HCT116 (cell line): ENCODE measurements at regions not wholly inside any gene's neighbourhood (a gene's known extent, or its start where the extent isn't known, plus 50 kb on each side); places are given as distances from the start of the nearest gene placed in this dataset.
A peak's percentile ranks its signal among the peaks of the same experiment; 100 is the strongest.

Experiments used
- ATAC-seq: fragments of 200-7000 bp; cut with Tn5 transposase; 2 replicates; pipeline ENCODE4 v1.9.1; 2020; ENCODE audit warnings: mild to moderate bottlenecking, moderate library complexity
- BruUV-seq: library from RNA; stranded (reverse); fragments of 400-500 nt; replicated peaks from 2 replicates; lab custom pipeline; 2021; lab: Mats Ljungman, UMichigan
- CTCF ChIA-PET: fragments of 300-600 bp; sonication (Branson Sonifier 250); formaldehyde crosslinking; loops from one replicate; lab custom pipeline; 2021; ENCODE audit warnings: antibody characterized with exemption; lab: Charles Lee
- POLR2A ChIA-PET: fragments of 300-600, 350-600 bp; sonication (Branson Sonifier 250); formaldehyde crosslinking; loops from one replicate; lab custom pipeline; 2021; ENCODE audit warnings: antibody characterized with exemption; lab: Charles Lee
- RAD21 ChIA-PET, 2 experiments: fragments of 300-600 bp; sonication (Branson Sonifier 250); formaldehyde crosslinking; loops; one replicate each; lab custom pipeline; 2023; ENCODE audit warnings: low total read pairs in 2 of 2; ENCODE audit not compliant: uncharacterized antibody in 2 of 2, unreplicated experiment in 2 of 2, low non-redundant PET in 1 of 2; lab: Charles Lee
- DNase-seq: peaks from one replicate; pipeline ENCODE4 v3.0.0-alpha.2; 2010; ENCODE audit warnings: low read depth, low spot score
- H2AFZ ChIP-seq: fragments of 200-600 bp; shearing (Covaris generic), sonication (generic); 2 replicates; pipeline ENCODE4 v1.6.1; 2017; ENCODE audit warnings: low read depth, mixed run types, mixed read lengths, antibody characterized with exemption, low read length; ENCODE audit not compliant: poor library complexity, severe bottlenecking
- H3K27ac ChIP-seq: 2 replicates; pipeline ENCODE4 v1.5.1; 2012; ENCODE audit warnings: low read depth, low read length
- H3K27me3 ChIP-seq: fragments of 200-600 bp; sonication (generic); 2 replicates; pipeline ENCODE4 v1.6.1; 2016; ENCODE audit warnings: mixed run types, low read length, mixed read lengths; ENCODE audit not compliant: insufficient read depth
- H3K36me3 ChIP-seq, 2 experiments: fragments of 200-500 bp in 1 of 2; fragments of 200-600 bp in 1 of 2; sonication (Bioruptor generic) in 1 of 2; sonication (generic) in 1 of 2; 2 replicates each; pipeline versions ENCODE4 v1.5.1 to v1.6.1; 2014 to 2016; ENCODE audit warnings: low read length in 2 of 2, inconsistent platforms in 1 of 2, mixed read lengths in 1 of 2, mixed run types in 1 of 2; ENCODE audit not compliant: insufficient read depth in 2 of 2, control insufficient read depth in 1 of 2
- H3K4me1 ChIP-seq, 2 experiments: fragments of 200-600 bp in 1 of 2; sonication (generic) in 1 of 2; 2 replicates each; pipeline versions ENCODE4 v1.5.1 to v1.6.1; 2012 to 2017; ENCODE audit warnings: low read length in 2 of 2, inconsistent platforms in 1 of 2, mild to moderate bottlenecking in 1 of 2, mixed read lengths in 1 of 2, mixed run types in 1 of 2, moderate library complexity in 1 of 2; ENCODE audit not compliant: insufficient read depth in 2 of 2, control insufficient read depth in 1 of 2
- H3K4me2 ChIP-seq: fragments of 200-600 bp; sonication (generic); 2 replicates; pipeline ENCODE4 v1.6.1; 2017; ENCODE audit warnings: mixed run types, low read length, mixed read lengths
- H3K4me3 ChIP-seq, 2 experiments: fragments of 200-600 bp in 1 of 2; sonication (generic) in 1 of 2; replicated peaks in 1 of 2; 2 replicates each; pipeline ENCODE4 v1.5.1; 2011 to 2016; ENCODE audit warnings: low read length in 2 of 2, control low read depth in 1 of 2, low read depth in 1 of 2, mild to moderate bottlenecking in 1 of 2, mixed read lengths in 1 of 2, mixed run types in 1 of 2
- H3K79me2 ChIP-seq: fragments of 200-600 bp; sonication (generic); 2 replicates; pipeline ENCODE4 v1.6.1; 2017; ENCODE audit warnings: mild to moderate bottlenecking, mixed run types, low read length, moderate library complexity, mixed read lengths; ENCODE audit not compliant: insufficient read depth
- H3K9ac ChIP-seq: fragments of 200-600 bp; sonication (generic); 2 replicates; pipeline ENCODE4 v1.6.1; 2016; ENCODE audit warnings: low read length, mixed read lengths
- H3K9me2 ChIP-seq: fragments of 200-600 bp; sonication (generic), shearing (Covaris generic); 2 replicates; pipeline ENCODE4 v1.6.1; 2017; ENCODE audit warnings: mixed run types, mild to moderate bottlenecking, moderate library complexity; ENCODE audit not compliant: insufficient read depth
- H3K9me3 ChIP-seq, 2 experiments: fragments of 200-500 bp in 1 of 2; fragments of 200-600 bp in 1 of 2; sonication (Bioruptor generic) in 1 of 2; sonication (generic) in 1 of 2; 2 replicates each; pipeline ENCODE4 v1.6.1; 2014 to 2017; ENCODE audit warnings: low read length in 2 of 2, mixed read lengths in 2 of 2, inconsistent platforms in 1 of 2, low read depth in 1 of 2, mild to moderate bottlenecking in 1 of 2, mixed run types in 1 of 2, moderate library complexity in 1 of 2; ENCODE audit not compliant: control insufficient read depth in 1 of 2, insufficient read depth in 1 of 2
- H4K20me1 ChIP-seq: fragments of 200-600 bp; sonication (generic), shearing (Covaris generic); 2 replicates; pipeline ENCODE4 v1.6.1; 2017; ENCODE audit warnings: mixed run types, mild to moderate bottlenecking, moderate library complexity; ENCODE audit not compliant: insufficient read depth
- ATF3 ChIP-seq: IDR thresholded peaks from 2 replicates; pipeline ENCODE4 v1.6.1; 2012
- CBX3 ChIP-seq: IDR thresholded peaks from 2 replicates; pipeline ENCODE4 v1.6.1; 2012; ENCODE audit warnings: low read depth
- CEBPB ChIP-seq: IDR thresholded peaks from 2 replicates; pipeline ENCODE4 v1.6.1; 2012; ENCODE audit warnings: low read depth
- CTCF ChIP-seq, 3 experiments: fragments of 200-600 bp in 1 of 3; sonication (generic) in 1 of 3; IDR thresholded peaks in 2 of 3; conservative IDR thresholded peaks in 1 of 3; 2 replicates each; pipeline ENCODE4 v1.5.1; 2012 to 2017; ENCODE audit warnings: low read depth in 2 of 3, low read length in 2 of 3, antibody characterized with exemption in 1 of 3, borderline replicate concordance in 1 of 3, control low read depth in 1 of 3, mild to moderate bottlenecking in 1 of 3, mixed read lengths in 1 of 3, mixed run types in 1 of 3, moderate library complexity in 1 of 3; ENCODE audit not compliant: insufficient read depth in 1 of 3
- EGR1 ChIP-seq: IDR thresholded peaks from 2 replicates; pipeline ENCODE4 v1.6.1; 2012; ENCODE audit warnings: low read depth
- EZH2 ChIP-seq: fragments of 200-600 bp; sonication (generic); IDR thresholded peaks from 2 replicates; pipeline ENCODE4 v1.6.1; 2017; ENCODE audit warnings: antibody characterized with exemption, mixed run types
- EZH2phosphoT487 ChIP-seq: fragments of 200-600 bp; IDR thresholded peaks from 2 replicates; pipeline ENCODE4 v1.6.1; 2018; ENCODE audit warnings: antibody characterized with exemption, borderline replicate concordance
- FOSL1 ChIP-seq: IDR thresholded peaks from 2 replicates; pipeline ENCODE4 v1.6.1; 2012; ENCODE audit warnings: low read depth
- JUND ChIP-seq: IDR thresholded peaks from 2 replicates; pipeline ENCODE4 v1.6.1; 2012
- MAX ChIP-seq: IDR thresholded peaks from 2 replicates; pipeline ENCODE4 v1.6.1; 2012
- RAD21 ChIP-seq: IDR thresholded peaks from 2 replicates; pipeline ENCODE4 v1.6.1; 2012; ENCODE audit warnings: low read depth, mild to moderate bottlenecking
- REST ChIP-seq: IDR thresholded peaks from 2 replicates; pipeline ENCODE4 v1.6.1; 2012; ENCODE audit warnings: low read depth
- SIN3A ChIP-seq: IDR thresholded peaks from 2 replicates; pipeline ENCODE4 v1.6.1; 2012; ENCODE audit warnings: low read depth
- SRF ChIP-seq: IDR thresholded peaks from 2 replicates; pipeline ENCODE4 v1.6.1; 2012; ENCODE audit warnings: low read depth
- YY1 ChIP-seq: IDR thresholded peaks from 2 replicates; pipeline ENCODE4 v1.6.1; 2011; ENCODE audit warnings: low read length, low read depth, moderate library complexity, mild to moderate bottlenecking; ENCODE audit not compliant: insufficient replicate concordance; ENCODE audit errors: extremely low read depth
- ZNF274 ChIP-seq: fragments of 200-500 bp; sonication (Bioruptor generic); IDR thresholded peaks from 2 replicates; pipeline ENCODE4 v1.6.1; 2014; ENCODE audit warnings: mild to moderate bottlenecking, low read depth, low read length, inconsistent platforms
- intact Hi-C: fragments of 100-400 bp; cut with micrococcal nuclease; formaldehyde crosslinking; loops from 2 replicates; pipeline ENCODE4 v1.10.0; 2022

GRCh38 chr6:120230008-120230407 lies 880.4 kb upstream of the MAN1A1 start:
- no peaks in the 10 kb centered on the region for H3K4me1 ChIP-seq
- ChIA-PET RAD21 (no interaction called here), POLR2A (no interaction called here), CTCF (interaction anchor here (0.9 kb wide), 1 partner anchor 10 kb away, joined by 3 read pairs; no protein-coding TSS in a partner anchor)
- no peaks in the 10 kb centered on the region for H3K9me2 ChIP-seq
- intact Hi-C loops, result no loop called here
- no peaks in the 10 kb centered on the region for H3K27me3 ChIP-seq
- DNase-seq, result peak; percentile 4
- no peaks in the 10 kb centered on the region for H3K9me3 ChIP-seq
- no peak overlapping the region for H3K27ac ChIP-seq
- H3K79me2 ChIP-seq, result no peaks in the 10 kb centered on the region
- H3K36me3 ChIP-seq, result no peaks in the 10 kb centered on the region
- no peaks in the 10 kb centered on the region for H4K20me1 ChIP-seq
- no peak overlapping the region for H3K9ac ChIP-seq
- H3K4me2 ChIP-seq, result no peak overlapping the region
- ATAC-seq, result peak; percentile 78
- no TSS peak for BruUV-seq
- H2AFZ ChIP-seq, result no peak overlapping the region
- H3K4me3 ChIP-seq, result no peak overlapping the region
- no peak for TF ChIP-seq SIN3A
- no peak for TF ChIP-seq FOSL1
- TF ChIP-seq RAD21, result peak; percentile 58
- TF ChIP-seq CTCF (IDR thresholded peaks at IDR 0.05 in 2 of 3, conservative IDR thresholded peaks at IDR 0.05 in 1 of 3; ENCODE audit: borderline replicate concordance in 1 of 3, insufficient read depth in 1 of 3, low read depth in 2 of 3, low read length in 2 of 3), result peak; percentile 13 to 48 (median 41); a peak in 3 of 6 replicates
- TF ChIP-seq EGR1, result no peak

- RAD21 ChIA-PET, result no interaction called here
- Histone ChIP-seq H3K9me2 (no peaks in the 10 kb centered on the region), H4K20me1 (no peaks in the 10 kb centered on the region), H2AFZ (no peak overlapping the region), H3K9me3 (no peaks in the 10 kb centered on the region), H3K27me3 (no peaks in the 10 kb centered on the region), H3K27ac (no peak overlapping the region), H3K79me2 (no peaks in the 10 kb centered on the region), H3K36me3 (no peaks in the 10 kb centered on the region), H3K4me2 (no peak overlapping the region), H3K4me1 (no peaks in the 10 kb centered on the region), H3K9ac (no peak overlapping the region), H3K4me3 (no peak overlapping the region)
- no TSS peak for BruUV-seq
- POLR2A ChIA-PET, result no interaction called here
- intact Hi-C loops, result no loop called here
- no peak for ATAC-seq
- no peak for DNase-seq
- CTCF ChIA-PET, result no interaction called here
- TF ChIP-seq ATF3 (no peak), EGR1 (no peak), EZH2phosphoT487 (no peak), YY1 (no peak), MAX (no peak), RAD21 (no peak), JUND (no peak), CEBPB (no peak), SRF (no peak), EZH2 (no peak), FOSL1 (no peak), ZNF274 (no peak), REST (no peak), SIN3A (no peak), CBX3 (no peak)
Observed at GRCh38 chr6:120228297-120228696, 878.7 kb upstream of the MAN1A1 start.
